Epithelial cell of proximal tubule (primary cell): ENCODE measurements at regions not wholly inside any gene's neighbourhood (a gene's known extent, or its start where the extent isn't known, plus 50 kb on each side); places are given as distances from the start of the nearest gene placed in this dataset.

Source experiments
- DNase-seq: peaks from one replicate; pipeline ENCODE4 v3.0.0-alpha.2; 2011; ENCODE audit warnings: low read depth
- H3K4me3 ChIP-seq: 2 replicates; pipeline ENCODE4 v1.5.1; 2011; ENCODE audit warnings: low read depth, mild to moderate bottlenecking, low read length
- TF ChIP-seq, protein P1 (sequence below): conservative IDR thresholded peaks from 2 replicates; pipeline ENCODE4 v1.5.1; 2012; ENCODE audit warnings: low read depth, mild to moderate bottlenecking, low read length

- H3K4me3 ChIP-seq: no peak overlapping the region
- DNase-seq: no peak
- TF ChIP-seq, protein P1, sequence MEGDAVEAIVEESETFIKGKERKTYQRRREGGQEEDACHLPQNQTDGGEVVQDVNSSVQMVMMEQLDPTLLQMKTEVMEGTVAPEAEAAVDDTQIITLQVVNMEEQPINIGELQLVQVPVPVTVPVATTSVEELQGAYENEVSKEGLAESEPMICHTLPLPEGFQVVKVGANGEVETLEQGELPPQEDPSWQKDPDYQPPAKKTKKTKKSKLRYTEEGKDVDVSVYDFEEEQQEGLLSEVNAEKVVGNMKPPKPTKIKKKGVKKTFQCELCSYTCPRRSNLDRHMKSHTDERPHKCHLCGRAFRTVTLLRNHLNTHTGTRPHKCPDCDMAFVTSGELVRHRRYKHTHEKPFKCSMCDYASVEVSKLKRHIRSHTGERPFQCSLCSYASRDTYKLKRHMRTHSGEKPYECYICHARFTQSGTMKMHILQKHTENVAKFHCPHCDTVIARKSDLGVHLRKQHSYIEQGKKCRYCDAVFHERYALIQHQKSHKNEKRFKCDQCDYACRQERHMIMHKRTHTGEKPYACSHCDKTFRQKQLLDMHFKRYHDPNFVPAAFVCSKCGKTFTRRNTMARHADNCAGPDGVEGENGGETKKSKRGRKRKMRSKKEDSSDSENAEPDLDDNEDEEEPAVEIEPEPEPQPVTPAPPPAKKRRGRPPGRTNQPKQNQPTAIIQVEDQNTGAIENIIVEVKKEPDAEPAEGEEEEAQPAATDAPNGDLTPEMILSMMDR: no peak
These were observed 164.1 kb upstream of the ADO start for GRCh38 chr10:62640411-62640810.

DNA sequence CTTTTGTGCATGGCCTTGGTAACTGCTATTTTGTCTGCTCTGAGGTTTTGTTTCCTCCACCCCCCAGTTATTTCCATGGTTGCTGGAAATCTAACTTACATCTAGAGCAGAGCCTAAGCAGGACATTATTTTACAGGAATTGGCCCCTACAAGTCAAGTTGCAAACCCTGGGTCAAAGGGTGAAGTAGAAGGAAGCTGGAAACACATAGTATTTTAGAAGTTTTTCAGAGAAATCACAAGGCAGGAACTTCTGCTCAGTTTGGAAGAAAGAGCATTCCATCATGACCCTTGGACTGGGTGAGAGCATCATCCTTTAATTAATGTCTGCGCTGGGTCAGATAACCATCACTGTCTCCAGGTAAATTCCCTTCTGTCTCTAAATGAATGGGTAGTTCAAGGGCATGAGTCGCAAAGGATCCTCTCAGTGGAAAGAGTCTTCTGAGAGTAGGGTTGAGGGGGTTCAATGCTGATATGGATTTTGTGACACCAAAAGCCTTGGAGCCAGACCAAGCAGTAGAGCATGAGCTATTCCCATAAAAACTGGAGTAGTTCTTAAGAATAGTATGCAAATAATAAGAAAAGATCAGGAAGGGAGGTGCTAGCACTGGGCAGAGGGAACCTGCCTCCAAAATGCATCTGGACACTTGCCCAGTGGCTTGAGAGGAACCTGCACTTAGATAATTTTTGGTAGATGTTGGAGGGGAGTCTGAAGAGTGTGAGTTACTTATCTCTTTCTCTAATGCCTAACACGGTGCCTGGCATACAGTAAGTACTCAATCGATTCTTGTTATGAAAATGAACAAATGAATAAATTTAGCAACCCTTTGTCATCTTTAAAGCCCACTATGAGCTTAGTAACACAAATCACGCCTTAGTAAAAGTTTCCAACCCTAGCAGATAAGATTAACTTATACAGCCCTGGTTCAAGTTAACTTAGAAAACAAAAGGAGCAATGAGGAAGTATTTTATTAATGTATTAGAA is 160.6 kb upstream of the ADO start:
- no peak for DNase-seq
- TF ChIP-seq, protein P1: no peak
- H3K4me3 ChIP-seq: no peak overlapping the region

DNA sequence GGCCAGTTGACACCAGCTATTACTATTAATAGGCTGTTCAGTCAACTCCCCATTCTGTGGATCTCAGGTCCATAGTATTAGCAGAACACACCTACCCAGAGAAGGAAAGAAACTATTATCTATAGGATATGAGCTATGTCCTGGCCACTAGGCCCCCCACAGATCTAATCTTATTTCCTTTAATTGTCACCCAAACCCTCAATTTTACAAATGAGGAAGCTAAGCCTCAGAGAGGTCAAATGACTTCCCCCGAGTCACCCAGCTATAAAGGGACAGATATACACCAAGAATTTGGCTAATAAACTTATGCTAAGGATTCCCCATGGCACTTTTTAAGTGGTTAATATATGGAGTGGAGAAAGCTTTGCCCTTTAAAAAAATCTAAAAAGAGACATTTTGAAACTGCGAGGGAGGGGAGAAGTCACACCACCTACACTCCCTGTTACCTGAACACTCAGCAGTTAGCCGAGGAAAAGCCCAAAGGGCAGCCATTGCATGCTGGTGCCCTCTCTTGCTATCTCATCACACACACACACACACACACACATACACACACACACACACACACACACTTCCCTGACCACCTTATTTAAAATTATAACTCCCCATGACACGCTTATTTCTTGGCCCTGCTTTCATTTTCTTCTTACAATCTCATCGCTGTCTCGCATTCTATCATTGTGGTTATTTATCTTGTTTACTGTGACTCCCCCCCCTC is 157.0 kb upstream of the ADO start:
- DNase-seq: no peak
- no peak overlapping the region for H3K4me3 ChIP-seq
- TF ChIP-seq, protein P1: no peak

GRCh38 chr10:62648921-62649320 is 155.6 kb upstream of the ADO start:
- DNase-seq: no peak
- no peak overlapping the region for H3K4me3 ChIP-seq

GRCh38 chr10:62650411-62650810 is 154.1 kb upstream of the ADO start:
- TF ChIP-seq, protein P1: no peak
- DNase-seq: no peak
- H3K4me3 ChIP-seq: no peak overlapping the region

More at GRCh38 chr10:62648921-62649320, 155.6 kb upstream of the ADO start:
- TF ChIP-seq, protein P1: no peak

DNA sequence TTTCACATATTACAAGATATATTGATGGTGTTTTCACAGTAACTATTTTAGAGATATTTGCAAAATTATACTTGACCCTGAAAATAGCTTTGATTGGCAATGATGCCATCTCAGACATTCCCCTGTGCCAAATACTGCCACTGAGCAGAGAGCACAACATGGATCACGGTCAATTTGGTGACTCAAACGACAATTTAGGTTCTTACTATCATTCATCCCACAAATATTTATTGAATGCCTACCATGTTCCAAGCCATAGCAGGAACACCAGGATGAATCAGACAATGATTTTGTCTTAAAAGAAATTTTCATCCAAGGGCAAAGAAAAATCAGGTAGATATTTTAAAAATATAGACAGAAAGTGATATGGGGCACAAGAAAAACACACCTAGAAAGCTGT is 153.2 kb upstream of the ADO start:
- H3K4me3 ChIP-seq: no peak overlapping the region
- TF ChIP-seq, protein P1: no peak
- DNase-seq: no peak
